GM18520 (cell line): ENCODE measurements at regions not wholly inside any gene's neighbourhood (a gene's known extent, or its start where the extent isn't known, plus 50 kb on each side); places are given as distances from the start of the nearest gene placed in this dataset.
"Not testable (repeated sequence)": the region's sequence is repeated elsewhere in the genome, so short reads cannot be mapped to it uniquely, and the experiment has no call there.

Source experiments
- ATAC-seq: cut with Tn5 transposase; IDR thresholded peaks from one replicate; pipeline ENCODE4 v1.9.1; 2021; ENCODE audit not compliant: unreplicated experiment

- ATAC-seq, result no peak
These were observed 921.0 kb downstream of the KCNA4 start for GRCh38 chr11:29095821-29096220.

- ATAC-seq, result no peak
These were observed 923.3 kb downstream of the KCNA4 start for GRCh38 chr11:29093416-29094120.

- no peak for ATAC-seq
These were observed 929.5 kb downstream of the KCNA4 start for GRCh38 chr11:29087200-29087812.

GRCh38 chr11:29075726-29076125 lies 941.1 kb downstream of the KCNA4 start:
- ATAC-seq, result no peak

- ATAC-seq, result no peak
These were observed 953.0 kb downstream of the KCNA4 start for GRCh38 chr11:29063630-29064361.

GRCh38 chr11:29061452-29061851 lies 953.3 kb downstream of the METTL15 start:
- ATAC-seq, result no peak

- ATAC-seq, result not testable (repeated sequence)
These were observed 948.3 kb downstream of the METTL15 start for GRCh38 chr11:29056487-29056886.

GRCh38 chr11:29051935-29052334 lies 943.7 kb downstream of the METTL15 start:
- ATAC-seq, result no peak

GRCh38 chr11:29050962-29051361 lies 942.8 kb downstream of the METTL15 start:
- ATAC-seq, result not testable (repeated sequence)

GRCh38 chr11:29040489-29040888 lies 932.3 kb downstream of the METTL15 start:
- no peak for ATAC-seq

GRCh38 chr11:29032384-29033149 lies 924.4 kb downstream of the METTL15 start:
- ATAC-seq, result no peak

- no peak for ATAC-seq
These were observed 921.3 kb downstream of the METTL15 start for GRCh38 chr11:29029452-29029851.

GRCh38 chr11:29027436-29027835 lies 919.2 kb downstream of the METTL15 start:
- ATAC-seq, result no peak

- no peak for ATAC-seq
These were observed 918.1 kb downstream of the METTL15 start for GRCh38 chr11:29026286-29026685.

- no peak for ATAC-seq
These were observed 916.8 kb downstream of the METTL15 start for GRCh38 chr11:29025001-29025400.

- ATAC-seq, result no peak
These were observed 916.2 kb downstream of the METTL15 start for GRCh38 chr11:29024386-29024785.

GRCh38 chr11:29023761-29024160 lies 915.6 kb downstream of the METTL15 start:
- no peak for ATAC-seq

- ATAC-seq, result no peak
These were observed 914.5 kb downstream of the METTL15 start for GRCh38 chr11:29022676-29023075.

GRCh38 chr11:29019960-29020683 lies 911.9 kb downstream of the METTL15 start:
- no peak for ATAC-seq

GRCh38 chr11:29018631-29019030 lies 910.4 kb downstream of the METTL15 start:
- ATAC-seq, result no peak

- ATAC-seq, result no peak
These were observed 909.8 kb downstream of the METTL15 start for GRCh38 chr11:29017941-29018340.
